MG63 (cell line): ENCODE measurements at regions not wholly inside any gene's neighbourhood (a gene's known extent, or its start where the extent isn't known, plus 50 kb on each side); places are given as distances from the start of the nearest gene placed in this dataset.
"Not testable (repeated sequence)": the region's sequence is repeated elsewhere in the genome, so short reads cannot be mapped to it uniquely, and the experiment has no call there.

Source experiments
- DNase-seq: peaks from one replicate; pipeline ENCODE4 v3.0.0-alpha.2; 2020
- H3K27me3 ChIP-seq: fragments of 250-450 bp; sonication (Bioruptor Pico); 2 replicates; pipeline ENCODE4 v1.5.1; 2020; ENCODE audit warnings: mild to moderate bottlenecking, moderate library complexity
- H3K36me3 ChIP-seq: fragments of 250-450 bp; sonication (Bioruptor Pico); 2 replicates; pipeline ENCODE4 v1.5.1; 2020; ENCODE audit warnings: mild to moderate bottlenecking, moderate library complexity
- H3K4me3 ChIP-seq: fragments of 250-450 bp; sonication (Bioruptor Pico); 2 replicates; pipeline ENCODE4 v1.5.1; 2020; ENCODE audit warnings: mild to moderate bottlenecking, moderate library complexity
- H3K9me3 ChIP-seq: fragments of 250-450 bp; sonication (Bioruptor Pico); 2 replicates; pipeline ENCODE4 v1.5.1; 2020; ENCODE audit warnings: mild to moderate bottlenecking, moderate library complexity

DNA sequence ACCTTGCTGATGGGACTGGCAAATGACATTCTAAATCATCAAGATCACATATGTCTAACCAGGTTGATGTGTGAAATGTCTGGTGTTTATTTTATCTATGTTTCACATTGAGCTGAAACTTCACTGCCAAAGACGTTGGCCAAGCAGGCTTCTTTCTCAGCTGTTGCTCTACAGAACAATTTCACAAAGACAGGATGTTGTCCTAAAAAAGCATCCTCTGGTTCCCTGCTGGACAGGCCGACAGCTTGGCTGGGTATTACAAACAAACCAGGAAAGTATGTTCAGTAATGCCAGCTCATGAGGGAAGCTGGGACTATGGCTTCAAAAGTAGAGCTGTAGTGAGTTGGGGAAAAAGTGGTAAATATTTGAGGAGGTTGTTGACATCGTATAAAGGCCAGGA lies 179.4 kb downstream of the FAM43A start:
- DNase-seq, result peak; percentile 64
- Histone ChIP-seq H3K9me3 (no peaks in the 10 kb centered on the region), H3K27me3 (no peaks in the 10 kb centered on the region), H3K36me3 (no peaks in the 10 kb centered on the region), H3K4me3 (no peak overlapping the region)

DNA sequence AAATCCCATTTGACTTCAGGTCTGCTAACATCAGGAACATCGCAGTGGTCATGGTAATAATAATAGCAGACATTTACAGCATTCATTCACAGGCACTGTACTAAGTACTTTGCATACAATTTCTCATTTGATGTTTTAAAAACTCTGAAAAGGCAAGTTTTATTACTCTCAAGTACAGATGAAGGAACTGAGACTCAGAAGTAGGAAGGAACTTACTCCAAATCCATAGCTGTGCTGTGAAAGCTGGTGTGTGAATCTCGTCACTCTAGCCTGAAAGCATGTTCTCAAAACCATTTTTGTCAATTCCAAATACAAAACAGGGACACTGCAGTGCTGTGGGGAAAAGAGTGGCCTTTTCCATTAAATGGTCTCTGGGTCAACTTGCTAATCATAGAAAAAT lies 179.9 kb downstream of the FAM43A start:
- no peak overlapping the region for H3K4me3 ChIP-seq
- 0 out of 2 replicates have a peak, but pooled peaks cover 2% of the 10 kb centered on the region for H3K9me3 ChIP-seq
- DNase-seq, result no peak
- H3K36me3 ChIP-seq, result no peaks in the 10 kb centered on the region
- H3K27me3 ChIP-seq, result no peaks in the 10 kb centered on the region

DNA sequence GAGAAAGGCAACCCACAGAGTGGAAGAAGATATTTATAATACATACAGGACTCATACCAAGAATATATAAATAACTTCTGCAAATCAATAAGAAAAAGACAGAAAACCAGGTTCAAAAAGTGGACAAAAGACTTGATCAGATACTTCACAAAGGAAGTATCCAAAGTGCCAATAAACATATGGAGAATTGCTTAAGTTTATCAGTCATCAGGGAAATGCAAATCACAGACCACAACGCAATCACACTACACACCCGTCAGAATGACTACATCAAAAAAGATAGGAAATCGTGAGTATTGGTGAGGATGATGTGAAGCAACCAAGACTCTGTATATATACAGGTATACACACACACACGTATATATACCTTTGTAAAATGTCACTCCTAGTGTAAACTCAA lies 180.6 kb downstream of the FAM43A start:
- Histone ChIP-seq H3K27me3 (no peaks in the 10 kb centered on the region), H3K9me3 (0 out of 2 replicates have a peak, but pooled peaks cover 2% of the 10 kb centered on the region), H3K4me3 (no peak overlapping the region), H3K36me3 (no peaks in the 10 kb centered on the region)
- DNase-seq, result no peak

DNA sequence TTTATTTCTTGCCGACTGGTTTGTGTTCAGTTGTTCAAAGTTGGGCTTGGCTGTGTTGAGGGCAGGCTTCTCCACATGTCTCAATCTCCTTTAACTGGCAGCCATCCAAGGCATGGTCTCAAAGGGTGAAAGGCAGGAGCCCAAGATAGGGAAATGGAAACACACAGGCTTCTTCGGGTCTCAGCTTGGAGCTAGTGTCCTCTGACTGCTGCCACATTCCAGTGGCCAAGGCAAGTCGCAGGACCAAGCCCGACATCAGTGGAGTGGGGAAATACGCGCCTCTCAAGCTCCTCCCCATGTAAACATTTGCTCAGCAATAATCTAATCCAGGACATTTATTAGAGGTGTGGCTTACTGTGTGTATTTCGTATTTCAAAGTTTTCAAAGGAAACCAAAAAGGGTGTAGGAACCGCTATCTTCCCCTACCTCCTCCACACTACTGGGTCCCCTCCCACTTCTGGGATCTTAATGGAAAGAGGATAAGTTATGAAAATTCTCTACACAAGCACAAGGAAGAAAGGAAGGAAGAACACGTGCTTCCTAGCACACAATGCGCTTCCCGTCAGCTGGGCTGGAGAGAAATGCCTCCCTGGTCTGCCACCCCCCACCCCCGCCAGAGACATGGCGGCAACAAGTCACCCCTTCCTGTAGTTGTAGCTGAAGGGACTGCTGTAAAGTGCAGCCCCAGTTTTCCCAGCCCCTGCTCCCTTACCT lies 181.7 kb downstream of the FAM43A start:
- H3K36me3 ChIP-seq, result no peaks in the 10 kb centered on the region
- no peak overlapping the region for H3K4me3 ChIP-seq
- DNase-seq, result no peak
- H3K9me3 ChIP-seq, result 0 out of 2 replicates have a peak, but pooled peaks cover 2% of the 10 kb centered on the region
- no peaks in the 10 kb centered on the region for H3K27me3 ChIP-seq

DNA sequence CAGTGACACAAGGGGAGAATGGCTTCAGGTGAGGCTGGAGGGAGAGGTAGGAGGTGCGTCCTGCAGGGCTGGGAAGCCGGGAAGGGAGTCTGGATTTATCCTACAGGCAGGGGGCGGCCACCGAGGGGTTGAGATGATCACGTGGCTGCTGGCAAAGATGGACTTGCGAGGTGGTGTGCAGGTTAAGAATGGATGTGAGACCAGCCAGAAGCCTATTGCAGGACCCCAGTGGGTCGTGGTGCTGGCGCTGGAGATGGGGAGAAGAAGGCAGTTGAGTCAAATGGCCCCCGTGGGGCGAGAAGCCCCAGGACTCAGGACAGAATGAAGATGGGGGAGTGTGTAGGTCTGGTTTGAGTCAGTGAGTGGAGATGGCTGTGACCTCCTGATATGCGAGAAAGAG lies 183.1 kb downstream of the FAM43A start:
- Histone ChIP-seq H3K27me3 (no peaks in the 10 kb centered on the region), H3K4me3 (no peak overlapping the region), H3K36me3 (no peaks in the 10 kb centered on the region), H3K9me3 (0 out of 2 replicates have a peak, but pooled peaks cover 2% of the 10 kb centered on the region)
- no peak for DNase-seq

DNA sequence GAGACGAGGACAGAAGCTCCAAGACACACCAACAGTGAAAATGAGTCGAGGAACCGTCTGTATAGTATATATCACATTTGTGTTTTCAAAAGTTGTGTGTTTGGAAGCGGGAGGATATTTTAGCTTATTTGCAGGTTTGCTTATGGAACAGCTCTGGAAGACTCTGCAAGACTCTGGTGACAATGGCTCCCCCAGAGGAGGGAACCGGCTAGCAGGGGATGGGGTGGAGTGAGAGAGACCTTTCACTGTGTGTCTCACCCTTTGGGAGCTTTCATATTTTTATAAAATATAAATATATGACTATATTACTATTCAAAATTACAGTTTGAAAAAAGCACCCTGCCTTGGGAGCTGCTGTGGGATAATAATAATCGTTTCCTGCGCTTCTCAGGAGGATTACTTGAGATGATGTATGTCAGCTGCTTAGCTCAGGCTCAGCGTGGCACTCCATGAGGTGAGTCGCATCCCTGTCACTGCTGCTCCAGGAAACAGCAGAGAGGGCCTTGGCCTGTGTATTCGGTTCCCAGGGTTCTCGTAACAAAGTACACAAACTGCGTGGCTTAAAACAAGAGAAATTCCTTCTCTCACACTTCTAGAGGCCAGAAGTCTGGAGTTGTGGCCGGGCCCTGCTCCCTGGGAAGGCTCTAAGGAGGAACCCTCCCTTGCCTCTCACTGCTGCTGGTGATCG lies 183.9 kb downstream of the FAM43A start:
- DNase-seq, result peak; percentile 97
- Histone ChIP-seq H3K36me3 (no peaks in the 10 kb centered on the region), H3K9me3 (0 out of 2 replicates have a peak, but pooled peaks cover 2% of the 10 kb centered on the region), H3K4me3 (no peak overlapping the region), H3K27me3 (no peaks in the 10 kb centered on the region)

DNA sequence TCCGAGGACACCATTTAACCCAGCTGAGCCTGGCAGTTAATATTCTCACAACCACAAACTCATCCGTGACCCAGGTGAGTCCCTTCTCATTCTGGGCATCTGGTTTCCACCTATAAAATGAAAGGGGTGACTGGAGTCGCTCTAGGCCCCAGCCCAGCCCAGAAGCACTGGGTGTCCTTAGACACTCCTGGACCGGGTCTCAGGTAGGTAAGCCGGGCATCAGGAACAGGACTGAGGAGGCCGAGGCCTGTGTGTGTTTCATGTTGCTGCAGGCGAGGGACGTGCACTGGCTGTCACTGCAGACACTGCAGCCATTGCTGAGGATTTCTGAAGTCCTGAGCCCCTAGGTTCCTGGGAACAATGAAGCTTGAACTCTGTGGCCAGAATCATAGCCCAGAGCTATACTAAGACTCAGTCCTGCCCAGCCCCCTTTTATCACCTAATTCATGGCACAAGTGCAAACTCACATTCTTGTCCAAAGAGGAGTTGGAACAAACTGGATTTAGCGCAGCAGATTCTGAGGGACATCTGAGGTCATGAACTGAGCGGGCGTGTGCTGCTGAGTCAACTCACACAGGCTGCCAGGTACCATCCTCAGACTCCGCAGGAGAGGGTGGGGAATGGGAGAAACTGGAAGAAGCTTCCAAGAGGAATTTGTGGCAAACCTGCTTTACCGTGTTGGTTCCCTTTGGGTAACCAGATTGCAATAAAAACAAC lies 184.9 kb downstream of the FAM43A start:
- peak; percentile 91 for DNase-seq
- Histone ChIP-seq H3K9me3 (0 out of 2 replicates have a peak, but pooled peaks cover 2% of the 10 kb centered on the region), H3K36me3 (no peaks in the 10 kb centered on the region), H3K27me3 (no peaks in the 10 kb centered on the region), H3K4me3 (no peak overlapping the region)

DNA sequence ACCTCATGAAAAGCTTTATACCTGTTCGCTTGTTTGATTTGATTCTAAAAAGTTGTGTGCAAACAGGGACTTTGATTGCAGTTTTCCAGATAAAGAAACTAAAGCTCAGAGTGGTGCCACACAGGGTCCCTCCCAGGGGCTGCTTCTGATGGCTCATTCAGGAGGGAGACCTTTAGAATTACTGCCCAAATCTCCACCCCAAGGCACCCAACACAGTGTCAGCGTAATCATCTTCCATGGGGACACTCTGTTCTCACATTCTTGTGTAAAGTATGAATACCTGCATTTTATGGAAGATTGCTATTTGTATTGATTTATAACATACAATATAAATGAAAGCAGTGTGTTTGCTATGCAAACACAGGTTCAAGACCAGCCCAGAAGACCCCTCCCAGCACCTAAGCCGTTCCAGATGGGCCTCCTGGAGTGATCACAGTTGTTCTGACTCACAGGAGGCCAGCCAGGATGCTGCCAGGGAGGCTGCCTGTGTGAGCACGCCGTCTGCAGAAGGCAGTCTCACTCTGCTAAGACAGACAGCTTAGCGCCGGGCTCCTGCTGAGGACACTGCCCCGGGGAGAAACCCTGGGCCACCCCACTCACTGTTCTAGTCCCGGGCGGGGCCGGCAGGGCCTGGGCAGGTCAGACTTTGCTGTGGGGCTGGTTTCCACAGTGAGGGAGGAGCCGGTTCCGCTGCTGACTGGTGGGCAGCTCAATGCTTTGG lies 185.6 kb downstream of the FAM43A start:
- Histone ChIP-seq H3K4me3 (no peak overlapping the region), H3K9me3 (0 out of 2 replicates have a peak, but pooled peaks cover 2% of the 10 kb centered on the region)

DNA sequence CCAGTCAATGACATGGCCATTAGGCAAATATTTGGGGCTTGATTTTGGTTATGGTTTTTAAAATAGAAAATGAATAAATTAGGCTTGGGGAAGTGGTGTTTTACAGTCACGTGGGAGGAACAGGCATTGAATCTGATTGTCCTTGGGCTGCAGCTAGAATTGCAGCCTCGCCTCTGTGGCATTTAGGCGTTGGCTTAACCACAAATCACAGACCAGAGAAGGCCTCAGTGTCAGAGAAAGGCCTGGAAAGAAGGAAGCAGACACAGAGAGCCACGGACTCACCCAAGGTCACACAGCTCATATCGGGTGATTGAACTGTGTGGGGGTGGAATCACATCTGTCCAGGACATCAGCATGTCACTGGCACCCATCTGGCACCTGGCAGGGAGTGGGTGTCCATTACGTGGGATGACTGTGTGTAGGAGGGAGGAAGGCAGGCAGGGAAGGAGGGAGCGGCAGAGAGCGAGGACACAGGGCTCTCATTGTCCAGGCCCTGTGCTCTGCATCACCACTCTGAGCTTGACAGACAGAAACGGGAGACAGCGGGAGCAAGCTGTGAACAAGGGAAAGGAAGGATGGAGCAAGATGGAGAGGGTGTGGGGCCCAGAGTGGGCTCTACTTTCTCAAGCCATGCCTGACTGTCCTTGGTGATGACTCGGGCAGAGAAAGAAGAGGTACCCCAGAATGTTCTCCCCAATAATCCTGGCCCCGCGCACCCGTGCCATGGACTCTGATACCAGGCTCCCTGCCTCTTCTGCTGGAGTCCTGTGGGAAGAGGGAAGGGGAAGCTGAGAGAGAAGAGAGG lies 186.4 kb downstream of the FAM43A start:
- Histone ChIP-seq H3K4me3 (no peak overlapping the region), H3K27me3 (no peaks in the 10 kb centered on the region), H3K36me3 (no peaks in the 10 kb centered on the region), H3K9me3 (0 out of 2 replicates have a peak, but pooled peaks cover 2% of the 10 kb centered on the region)
- DNase-seq, result no peak

More for the DNA sequence above, 185.6 kb downstream of the FAM43A start:
- Histone ChIP-seq H3K27me3 (no peaks in the 10 kb centered on the region), H3K36me3 (no peaks in the 10 kb centered on the region)
- peak; percentile 99 for DNase-seq

DNA sequence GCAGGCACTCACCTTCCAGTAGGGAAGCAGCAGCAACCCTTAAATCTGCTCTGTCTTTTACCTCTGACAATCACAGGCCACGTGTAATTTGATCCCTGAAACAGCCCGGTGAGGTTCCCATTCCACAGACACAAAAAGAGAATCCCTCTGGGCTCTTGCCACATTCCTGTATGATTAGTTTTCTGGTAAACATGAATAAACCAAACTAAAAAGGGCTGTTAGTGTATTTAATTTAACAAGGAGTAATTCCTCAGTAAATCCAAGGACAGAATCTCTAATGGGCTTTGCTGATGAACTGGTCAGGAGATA lies 186.9 kb downstream of the FAM43A start:
- Histone ChIP-seq H3K36me3 (no peaks in the 10 kb centered on the region), H3K27me3 (no peaks in the 10 kb centered on the region), H3K9me3 (0 out of 2 replicates have a peak, but pooled peaks cover 2% of the 10 kb centered on the region), H3K4me3 (no peak overlapping the region)
- DNase-seq, result peak; percentile 61

DNA sequence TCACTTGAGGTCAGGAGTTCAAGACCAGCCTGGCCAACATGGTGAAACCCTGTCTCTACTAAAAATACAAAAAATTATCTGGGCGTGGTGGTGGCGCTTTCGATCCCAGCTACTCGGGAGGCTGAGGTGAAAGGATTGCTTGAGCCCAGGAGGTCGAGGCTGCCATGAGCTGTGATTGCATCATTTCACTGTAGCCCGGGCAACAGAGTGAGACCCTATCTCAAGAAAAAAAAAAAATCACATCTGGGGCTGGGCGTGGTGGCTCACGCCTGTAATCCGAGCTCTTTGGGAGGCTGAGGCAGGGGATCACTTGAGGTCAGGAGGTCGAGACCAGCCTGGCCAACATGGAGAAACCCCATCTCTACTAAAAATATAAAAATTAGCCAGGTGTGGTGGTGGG lies 187.8 kb downstream of the FAM43A start:
- H3K4me3 ChIP-seq, H3K27me3 ChIP-seq, H3K9me3 ChIP-seq, DNase-seq, H3K36me3 ChIP-seq: not testable (repeated sequence)

DNA sequence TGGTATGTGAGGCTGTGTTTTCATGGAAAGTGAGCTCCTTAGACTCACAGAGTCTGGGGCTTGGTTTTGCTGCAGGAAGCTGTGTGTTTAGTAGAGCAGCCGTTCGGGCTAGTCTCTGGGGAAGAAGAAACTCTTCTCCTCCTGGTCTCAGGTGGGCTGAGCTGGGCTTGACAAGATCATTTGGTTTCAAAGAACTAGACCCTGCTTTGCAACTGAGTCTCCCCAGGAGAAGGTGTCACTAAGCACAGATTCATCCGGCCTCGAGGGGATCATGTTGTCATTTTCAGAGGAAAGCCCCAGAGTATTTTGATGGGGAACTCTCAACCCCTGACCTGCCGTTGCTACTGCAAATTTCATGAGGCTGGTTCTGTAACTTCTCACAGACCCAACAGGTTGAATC lies 188.5 kb downstream of the FAM43A start:
- no peaks in the 10 kb centered on the region for H3K27me3 ChIP-seq
- H3K9me3 ChIP-seq, result 0 out of 2 replicates have a peak, but pooled peaks cover 2% of the 10 kb centered on the region
- H3K36me3 ChIP-seq, result no peaks in the 10 kb centered on the region
- no peak overlapping the region for H3K4me3 ChIP-seq
- no peak for DNase-seq

DNA sequence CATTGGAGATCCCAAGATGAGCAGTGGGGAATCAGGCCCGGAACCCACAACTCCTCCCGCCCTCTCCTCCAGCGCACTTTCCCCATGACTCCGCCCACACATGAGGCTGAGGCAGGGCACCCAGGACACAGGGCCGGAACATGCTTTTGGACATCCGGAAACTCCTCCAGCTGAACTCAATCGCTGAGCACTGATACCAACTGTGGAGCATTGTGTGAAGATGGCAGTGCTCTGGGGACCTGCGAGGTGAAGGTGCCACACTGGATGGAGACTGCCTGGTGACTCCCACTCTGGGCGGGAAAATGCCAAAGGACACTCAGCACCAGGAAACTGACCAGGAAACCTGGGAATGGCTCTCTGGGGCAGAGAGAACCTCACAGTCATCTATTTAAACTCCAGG lies 189.1 kb downstream of the FAM43A start:
- no peak for DNase-seq
- Histone ChIP-seq H3K9me3 (0 out of 2 replicates have a peak, but pooled peaks cover 2% of the 10 kb centered on the region), H3K27me3 (no peaks in the 10 kb centered on the region), H3K4me3 (no peak overlapping the region), H3K36me3 (no peaks in the 10 kb centered on the region)

DNA sequence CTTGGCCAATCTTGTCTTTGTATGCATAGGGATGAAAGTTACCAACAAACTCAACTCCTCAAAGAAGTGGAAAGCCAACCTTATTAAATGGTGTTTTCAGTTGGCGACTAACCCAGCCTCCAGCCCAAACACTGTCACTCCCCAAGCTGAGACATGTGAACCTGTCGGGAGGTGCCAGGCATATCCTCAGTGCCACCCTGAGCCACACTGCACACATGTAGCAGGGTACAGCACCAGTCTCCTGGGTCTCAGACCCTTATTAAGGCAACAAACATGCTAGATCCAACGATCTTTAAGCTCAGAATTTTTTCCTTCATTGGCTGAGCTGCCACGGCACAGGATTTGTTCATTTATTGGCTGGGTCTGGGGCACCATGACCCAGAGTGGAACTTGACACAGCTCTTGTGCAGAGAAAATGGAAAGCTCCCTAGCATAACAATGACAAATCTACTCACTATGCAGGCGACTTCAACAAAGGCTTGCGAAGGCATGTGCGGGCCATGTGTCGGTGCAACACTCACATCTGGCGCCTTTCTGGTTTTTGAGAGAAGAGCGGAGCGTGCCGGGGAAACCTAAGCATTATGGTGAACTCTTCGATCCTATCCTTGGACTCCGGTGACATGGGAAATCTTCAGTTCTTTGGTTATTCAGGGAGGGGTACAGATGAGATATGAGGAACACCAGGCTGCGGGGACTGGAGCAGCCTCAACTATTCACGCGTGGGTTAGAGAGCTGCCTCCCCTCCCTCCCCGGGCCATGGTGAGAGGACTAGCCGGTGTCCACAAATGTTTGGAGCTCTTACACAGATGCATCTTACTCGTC lies 190.1 kb downstream of the FAM43A start:
- Histone ChIP-seq H3K9me3 (no peaks in the 10 kb centered on the region), H3K4me3 (no peak overlapping the region), H3K36me3 (no peaks in the 10 kb centered on the region), H3K27me3 (no peaks in the 10 kb centered on the region)
- DNase-seq, result peak; percentile 17

DNA sequence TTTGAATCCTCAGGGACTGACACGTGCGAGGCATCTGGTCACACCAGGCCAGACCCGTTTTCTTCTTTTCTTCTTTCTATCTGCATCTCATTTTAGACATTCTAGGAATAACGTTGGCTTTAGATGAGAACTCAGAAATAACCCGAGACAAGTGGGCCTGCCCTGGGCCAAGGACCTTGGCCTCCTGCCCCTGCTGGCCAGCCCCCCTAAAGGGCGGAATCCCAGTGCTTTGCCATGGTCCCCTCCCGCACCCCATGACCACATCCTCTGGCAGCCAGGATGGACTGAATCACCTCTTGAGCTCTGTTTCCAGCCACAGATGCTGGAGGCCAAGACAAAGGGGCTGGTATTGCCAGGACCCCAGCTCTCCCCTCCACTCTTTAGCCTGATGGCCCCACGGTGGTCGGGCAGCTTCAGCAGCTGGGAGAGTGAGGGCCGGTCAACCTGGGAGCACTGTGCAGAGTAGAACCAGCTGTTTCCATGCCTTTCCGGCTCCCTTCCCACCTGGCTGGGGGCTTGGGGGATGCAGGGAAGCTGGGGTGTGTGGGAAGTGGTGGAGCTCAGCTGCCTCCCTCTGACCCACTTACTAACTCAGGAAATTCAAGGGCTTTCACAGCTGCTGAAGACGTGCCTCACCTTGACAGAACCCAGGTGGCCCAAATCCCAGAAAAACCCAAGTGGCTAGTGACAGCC lies 190.9 kb downstream of the FAM43A start:
- no peak overlapping the region for H3K4me3 ChIP-seq
- DNase-seq, result peak; percentile 81
- no peaks in the 10 kb centered on the region for H3K9me3 ChIP-seq
- H3K36me3 ChIP-seq, result no peaks in the 10 kb centered on the region
- H3K27me3 ChIP-seq, result no peaks in the 10 kb centered on the region
